A549 (cell line): ENCODE measurements at regions not wholly inside any gene's neighbourhood (a gene's known extent, or its start where the extent isn't known, plus 50 kb on each side); places are given as distances from the start of the nearest gene placed in this dataset.
"Not testable (repeated sequence)": the region's sequence is repeated elsewhere in the genome, so short reads cannot be mapped to it uniquely, and the experiment has no call there.

Source experiments
- ATAC-seq, 2 experiments: fragments of 200-7000 bp in 1 of 2; fragments of >200 bp in 1 of 2; cut with Nextera tagmentation in 1 of 2; cut with Tn5 transposase in 1 of 2; 3 replicates each; pipeline versions ENCODE4 v1.8.0 to v1.9.1; 2018 to 2020; ENCODE audit warnings: mild to moderate bottlenecking in 1 of 2, moderate library complexity in 1 of 2
- CTCF ChIA-PET: fragments of 300-600 bp; sonication (Branson Sonifier 250); formaldehyde crosslinking; extraction: SDS; loops from one replicate; lab custom pipeline; 2021; ENCODE audit warnings: antibody characterized with exemption, inconsistent platforms; lab: Yijun Ruan, JAX
- POLR2A ChIA-PET: fragments of 350-600 bp; formaldehyde crosslinking; extraction: SDS; loops from one replicate; lab custom pipeline; 2021; ENCODE audit warnings: antibody characterized with exemption, inconsistent platforms; lab: Yijun Ruan, JAX
- DNase-seq, 2 experiments: peaks; one replicate each; pipeline versions ENCODE4 v3.0.0 to v3.0.0-alpha.2; 2011 to 2016; ENCODE audit warnings: low read depth in 1 of 2, low spot score in 1 of 2
- FAIRE-seq: peaks from 2 replicates; lab custom pipeline; 2011; peaks lifted over from hg19 to GRCh38; lab: Jason Lieb, UNC
- H3K27ac ChIP-seq, 2 experiments: fragments of >200 bp; sonication (Bioruptor Twin); formaldehyde crosslinking; 3 replicates each; pipeline ENCODE4 v1.5.1; 2016 to 2017
- H3K4me1 ChIP-seq: fragments of >200 bp; sonication (Bioruptor Twin); formaldehyde crosslinking; 3 replicates; pipeline ENCODE4 v1.6.1; 2016
- H3K4me2 ChIP-seq: fragments of >200 bp; sonication (Bioruptor Twin); formaldehyde crosslinking; 3 replicates; pipeline ENCODE4 v1.6.1; 2016
- H3K4me3 ChIP-seq: fragments of >200 bp; sonication (Bioruptor Twin); formaldehyde crosslinking; 3 replicates; pipeline ENCODE4 v1.5.1; 2016
- H3K9me3 ChIP-seq: fragments of >200 bp; sonication (Bioruptor Twin); formaldehyde crosslinking; 3 replicates; pipeline ENCODE4 v1.6.1; 2016
- BHLHE40 ChIP-seq: IDR thresholded peaks from 2 replicates; pipeline ENCODE4 v1.6.1; 2012; ENCODE audit warnings: low read depth, low read length, inconsistent platforms
- CBX2 ChIP-seq: fragments of 200-600 bp; sonication (generic); IDR thresholded peaks from 2 replicates; pipeline ENCODE4 v1.6.1; 2016; ENCODE audit warnings: low read depth, mild to moderate bottlenecking, borderline replicate concordance
- CBX8 ChIP-seq: fragments of 200-600 bp; sonication (generic); IDR thresholded peaks from 2 replicates; pipeline ENCODE4 v1.6.1; 2016
- E2F6 ChIP-seq: IDR thresholded peaks from 2 replicates; pipeline ENCODE4 v1.6.1; 2012; ENCODE audit warnings: low read depth, borderline replicate concordance
- EHF ChIP-seq: fragments of 250-450 bp; sonication (Bioruptor Pico); IDR thresholded peaks from 2 replicates; pipeline ENCODE4 v1.5.0; 2020; ENCODE audit warnings: mild to moderate bottlenecking
- ELK1 ChIP-seq: fragments of 150-350 bp; IDR thresholded peaks from 2 replicates; pipeline ENCODE4 v1.6.1; 2014; ENCODE audit warnings: low read depth, mild to moderate bottlenecking, low read length
- FOSB ChIP-seq: fragments of 250-450 bp; sonication (Bioruptor Pico); IDR thresholded peaks from 2 replicates; pipeline ENCODE4 v1.5.0; 2020; ENCODE audit warnings: mild to moderate bottlenecking, moderate library complexity
- FOSL2 ChIP-seq, 2 experiments: fragments of 450-650 bp in 1 of 2; fragments of >200 bp in 1 of 2; sonication (Bioruptor Twin) in 1 of 2; formaldehyde crosslinking; IDR thresholded peaks; 2 replicates each; pipeline versions ENCODE4 v1.5.0 to v1.6.1; 2016 to 2020; ENCODE audit warnings: mild to moderate bottlenecking in 1 of 2, moderate library complexity in 1 of 2
- FOXS1 ChIP-seq: fragments of 250-450 bp; sonication (Bioruptor Pico); IDR thresholded peaks from 2 replicates; pipeline ENCODE4 v1.5.0; 2020; ENCODE audit warnings: mild to moderate bottlenecking, moderate library complexity
- GATA3 ChIP-seq: IDR thresholded peaks from 2 replicates; pipeline ENCODE4 v1.6.1; 2012; ENCODE audit warnings: borderline replicate concordance
- HDAC2 ChIP-seq: fragments of 200-600 bp; sonication (generic); IDR thresholded peaks from 2 replicates; pipeline ENCODE4 v1.6.1; 2016
- HEYL ChIP-seq: fragments of 250-450 bp; sonication (Bioruptor Pico); IDR thresholded peaks from 2 replicates; pipeline ENCODE4 v1.8.0; 2021; ENCODE audit warnings: mild to moderate bottlenecking, moderate library complexity
- HMGXB4 ChIP-seq: fragments of 250-450 bp; sonication (Bioruptor Pico); IDR thresholded peaks from 2 replicates; pipeline ENCODE4 v1.5.0; 2021; ENCODE audit warnings: mild to moderate bottlenecking, moderate library complexity, borderline replicate concordance
- HOXA7 ChIP-seq: fragments of 250-450 bp; sonication (Bioruptor Pico); IDR thresholded peaks from 2 replicates; pipeline ENCODE4 v1.5.0; 2020; ENCODE audit warnings: mild to moderate bottlenecking, moderate library complexity
- MAFK ChIP-seq: fragments of 450-650 bp; IDR thresholded peaks from 2 replicates; pipeline ENCODE4 v1.6.1; 2014; ENCODE audit not compliant: partially characterized antibody
- MAZ ChIP-seq: fragments of 150-350 bp; IDR thresholded peaks from 2 replicates; pipeline ENCODE4 v1.6.1; 2014; ENCODE audit warnings: antibody characterized with exemption, low read depth, low read length, borderline replicate concordance
- NFE2L2 ChIP-seq: fragments of 150-350 bp; conservative IDR thresholded peaks from 2 replicates; pipeline ENCODE4 v1.6.1; 2014; ENCODE audit warnings: low read length
- PHF8 ChIP-seq: fragments of 200-600 bp; sonication (generic); IDR thresholded peaks from 2 replicates; pipeline ENCODE4 v1.6.1; 2016; ENCODE audit warnings: low read depth, mild to moderate bottlenecking, antibody characterized with exemption, moderate library complexity, borderline replicate concordance
- POLR2AphosphoS2 ChIP-seq: conservative IDR thresholded peaks from 2 replicates; pipeline ENCODE4 v1.6.1; 2012; ENCODE audit warnings: low read length, improper control_type of control experiment, inconsistent platforms
- RFX5 ChIP-seq: fragments of 450-650 bp; IDR thresholded peaks from 2 replicates; pipeline ENCODE4 v1.7.1; 2014; ENCODE audit warnings: antibody characterized with exemption, mild to moderate bottlenecking, moderate library complexity
- RNF2 ChIP-seq: fragments of 200-600 bp; sonication (generic); IDR thresholded peaks from 2 replicates; pipeline ENCODE4 v1.6.1; 2016; ENCODE audit warnings: low read depth, mild to moderate bottlenecking, antibody characterized with exemption, moderate library complexity, borderline replicate concordance
- TFCP2L1 ChIP-seq: fragments of 250-450 bp; sonication (Bioruptor Pico); IDR thresholded peaks from 2 replicates; pipeline ENCODE4 v1.5.0; 2021; ENCODE audit warnings: mild to moderate bottlenecking
- ZSCAN20 ChIP-seq: fragments of 250-450 bp; sonication (Bioruptor Pico); IDR thresholded peaks from 2 replicates; pipeline ENCODE4 v1.8.0; 2022; ENCODE audit warnings: mild to moderate bottlenecking, moderate library complexity
- WGBS: methylation state at CpG from one replicate; pipeline ENCODE4 v1.1.6; 2017; ENCODE audit errors: missing lambda C conversion rate; 5-methylcytosine and 5-hydroxymethylcytosine counted together
- TF ChIP-seq, protein P1 (sequence below): fragments of >200 bp; sonication (Bioruptor Twin); formaldehyde crosslinking; IDR thresholded peaks from 3 replicates; pipeline ENCODE4 v1.5.1; 2016
- TF ChIP-seq, protein P2 (sequence below): IDR thresholded peaks from 2 replicates; pipeline ENCODE4 v1.6.1; 2012

DNA sequence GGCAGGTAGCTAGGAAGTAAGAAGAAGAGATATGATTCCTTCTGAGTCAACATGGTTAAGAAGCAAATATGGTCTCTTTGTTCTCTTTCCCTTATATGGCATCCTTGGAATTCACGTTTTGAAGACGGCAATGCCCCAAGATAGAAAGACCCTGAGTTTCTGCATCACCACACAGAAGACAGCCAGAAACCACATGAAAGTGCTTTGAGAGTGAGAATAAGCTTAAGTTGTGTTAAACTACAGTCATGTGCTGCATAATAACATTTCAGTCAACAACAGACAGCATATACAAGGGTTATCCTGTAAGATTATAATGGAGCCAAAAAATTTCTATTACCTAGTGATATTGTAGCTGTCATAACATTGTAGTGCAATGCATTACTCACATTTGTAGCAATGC lies 89.9 kb upstream of the STEAP1 start:
- Histone ChIP-seq H3K9me3 (no peaks in the 10 kb centered on the region), H3K4me2 (no peak overlapping the region), H3K4me3 (no peak overlapping the region), H3K4me1 (no peaks in the 10 kb centered on the region), H3K27ac (no peak overlapping the region)
- DNase-seq, result no peak
- 23% methylated on average over 2 of the region's 2 CpGs for WGBS
- no peak for FAIRE-seq
- no peak for ATAC-seq
- POLR2A ChIA-PET, result no interaction called here
- no peak for TF ChIP-seq ZSCAN20 (CRISPR knock-in tag)
- no peak for TF ChIP-seq E2F6
- no peak for TF ChIP-seq HOXA7 (CRISPR knock-in tag)
- TF ChIP-seq CBX8, result no peak
- TF ChIP-seq MAZ, result no peak
- no peak for TF ChIP-seq FOSB (CRISPR knock-in tag)
- TF ChIP-seq ELK1, result no peak
- TF ChIP-seq POLR2AphosphoS2, result no peak
- no peak for TF ChIP-seq MAFK
- TF ChIP-seq, protein P1, sequence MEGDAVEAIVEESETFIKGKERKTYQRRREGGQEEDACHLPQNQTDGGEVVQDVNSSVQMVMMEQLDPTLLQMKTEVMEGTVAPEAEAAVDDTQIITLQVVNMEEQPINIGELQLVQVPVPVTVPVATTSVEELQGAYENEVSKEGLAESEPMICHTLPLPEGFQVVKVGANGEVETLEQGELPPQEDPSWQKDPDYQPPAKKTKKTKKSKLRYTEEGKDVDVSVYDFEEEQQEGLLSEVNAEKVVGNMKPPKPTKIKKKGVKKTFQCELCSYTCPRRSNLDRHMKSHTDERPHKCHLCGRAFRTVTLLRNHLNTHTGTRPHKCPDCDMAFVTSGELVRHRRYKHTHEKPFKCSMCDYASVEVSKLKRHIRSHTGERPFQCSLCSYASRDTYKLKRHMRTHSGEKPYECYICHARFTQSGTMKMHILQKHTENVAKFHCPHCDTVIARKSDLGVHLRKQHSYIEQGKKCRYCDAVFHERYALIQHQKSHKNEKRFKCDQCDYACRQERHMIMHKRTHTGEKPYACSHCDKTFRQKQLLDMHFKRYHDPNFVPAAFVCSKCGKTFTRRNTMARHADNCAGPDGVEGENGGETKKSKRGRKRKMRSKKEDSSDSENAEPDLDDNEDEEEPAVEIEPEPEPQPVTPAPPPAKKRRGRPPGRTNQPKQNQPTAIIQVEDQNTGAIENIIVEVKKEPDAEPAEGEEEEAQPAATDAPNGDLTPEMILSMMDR, result no peak
- CTCF ChIA-PET, result no interaction called here

DNA sequence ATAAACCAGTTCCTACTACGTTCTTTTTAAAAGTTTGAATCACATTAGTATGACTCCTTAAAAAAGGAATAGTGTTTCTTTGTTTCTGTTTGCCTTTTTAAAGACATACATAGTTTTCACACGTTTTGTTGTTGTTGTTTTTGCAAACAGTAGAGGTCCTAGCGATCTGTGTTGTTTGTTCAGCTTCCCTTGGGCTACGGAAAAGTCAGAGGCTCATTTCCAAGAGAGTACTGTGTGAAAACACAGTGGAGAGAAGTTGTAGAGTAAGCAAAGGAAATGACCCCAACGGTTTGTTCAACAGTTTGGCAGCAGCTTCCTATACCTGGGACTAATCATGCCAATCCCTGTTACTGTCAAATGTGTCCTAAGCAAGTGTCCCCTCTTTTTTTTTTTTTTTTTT lies 87.1 kb upstream of the STEAP1 start:
- POLR2A ChIA-PET, result no interaction called here
- TF ChIP-seq CBX2, result no peak
- no peak for TF ChIP-seq RFX5
- WGBS, result 1% methylated on average over 5 of the region's 5 CpGs
- Histone ChIP-seq H3K4me2 (no peak overlapping the region), H3K4me3 (no peak overlapping the region), H3K4me1 (no peaks in the 10 kb centered on the region), H3K27ac (no peak overlapping the region), H3K9me3 (no peaks in the 10 kb centered on the region)
- ATAC-seq, result no peak
- no peak for FAIRE-seq
- CTCF ChIA-PET, result interaction anchor here (0.6 kb wide), 1 partner anchor 287 kb away, joined by 3 read pairs; no protein-coding TSS in a partner anchor
- DNase-seq, result no peak

DNA sequence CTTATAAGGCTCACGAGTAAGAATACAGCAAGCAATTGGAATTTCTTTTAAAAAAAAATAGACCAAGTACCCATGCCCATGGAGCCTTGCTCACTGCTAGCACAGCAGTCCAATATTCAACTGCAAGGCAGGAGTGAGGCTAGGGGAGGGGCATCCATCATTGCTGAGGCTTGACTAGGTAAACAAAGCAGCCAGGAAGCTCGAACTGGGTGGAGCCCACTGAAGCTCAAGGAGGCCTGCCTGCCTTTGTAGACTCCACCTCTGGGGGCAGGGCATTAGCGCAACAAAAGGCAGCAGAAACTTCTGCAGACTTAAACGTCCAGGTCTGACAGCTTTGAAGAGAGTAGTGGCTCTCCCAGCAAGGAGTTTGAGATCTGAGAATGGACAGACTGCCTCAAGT lies 84.0 kb upstream of the STEAP1 start:
- not testable (repeated sequence) for ATAC-seq, DNase-seq, FAIRE-seq

GRCh38 chr7:90078921-90079320 lies 75.3 kb upstream of the STEAP1 start:
- FAIRE-seq, result no peak
- Histone ChIP-seq H3K9me3 (no peaks in the 10 kb centered on the region), H3K4me3 (no peak overlapping the region), H3K27ac (no peak overlapping the region), H3K4me2 (no peak overlapping the region), H3K4me1 (no peaks in the 10 kb centered on the region)
- no peak for ATAC-seq
- CTCF ChIA-PET, result interaction anchor here (1.2 kb wide), 2 partner anchors 10 to 210 kb away, joined by 3 read pairs; no protein-coding TSS in a partner anchor
- POLR2A ChIA-PET, result no interaction called here
- no peak for DNase-seq
- 15% methylated on average over 3 of the region's 3 CpGs for WGBS
- TF ChIP-seq EHF (CRISPR knock-in tag) (no peak), FOXS1 (CRISPR knock-in tag) (no peak), HDAC2 (no peak), TFCP2L1 (CRISPR knock-in tag) (no peak), RNF2 (no peak), FOSL2 (IDR thresholded peaks at IDR 0.05) (no peak), FOSL2 (CRISPR knock-in tag; IDR thresholded peaks at IDR 0.05) (no peak), CBX2 (no peak), HMGXB4 (CRISPR knock-in tag) (no peak), NFE2L2 (no peak), BHLHE40 (no peak), PHF8 (no peak), GATA3 (no peak), HEYL (CRISPR knock-in tag) (no peak), HOXA7 (CRISPR knock-in tag) (no peak), E2F6 (no peak)
- TF ChIP-seq, protein P2, sequence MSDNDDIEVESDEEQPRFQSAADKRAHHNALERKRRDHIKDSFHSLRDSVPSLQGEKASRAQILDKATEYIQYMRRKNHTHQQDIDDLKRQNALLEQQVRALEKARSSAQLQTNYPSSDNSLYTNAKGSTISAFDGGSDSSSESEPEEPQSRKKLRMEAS, result no peak

More for the DNA sequence above, 84.0 kb upstream of the STEAP1 start:
- H3K4me3 ChIP-seq, POLR2A ChIA-PET, CTCF ChIA-PET, H3K9me3 ChIP-seq, H3K27ac ChIP-seq, H3K4me2 ChIP-seq, H3K4me1 ChIP-seq: not testable (repeated sequence)
- WGBS, result 0% methylated on average over 4 of the region's 4 CpGs
